GM21515 (cell line): ENCODE measurements at regions not wholly inside any gene's neighbourhood (a gene's known extent, or its start where the extent isn't known, plus 50 kb on each side); places are given as distances from the start of the nearest gene placed in this dataset.
"Not testable (repeated sequence)": the region's sequence is repeated elsewhere in the genome, so short reads cannot be mapped to it uniquely, and the experiment has no call there.

ENCODE experiments used
- ATAC-seq: cut with Tn5 transposase; IDR thresholded peaks from one replicate; pipeline ENCODE4 v1.9.1; 2021; ENCODE audit not compliant: unreplicated experiment

DNA sequence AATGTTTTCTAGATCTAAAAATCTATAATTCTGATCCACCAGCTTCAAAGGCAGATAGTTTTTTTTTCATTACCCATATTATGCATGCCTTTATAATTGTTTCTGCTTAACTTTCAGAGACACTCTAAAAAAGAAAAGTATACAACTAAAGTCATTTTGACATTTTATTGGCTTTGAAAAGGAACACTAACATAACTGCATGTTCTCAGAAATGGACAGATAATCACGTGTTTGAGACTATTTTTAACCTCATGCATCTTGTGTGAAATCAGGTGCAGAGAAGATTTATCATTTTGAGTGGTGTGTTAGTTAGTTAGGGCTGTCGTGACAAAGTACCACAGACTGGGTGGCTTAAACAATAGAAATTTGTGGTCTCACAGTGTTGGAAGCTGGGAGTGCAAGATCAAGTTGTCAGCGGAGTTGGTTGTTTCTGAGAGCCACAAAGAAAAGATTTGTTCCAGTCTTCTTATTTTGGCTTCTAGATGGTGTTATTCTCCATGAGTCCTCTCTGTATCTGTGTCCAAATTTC lies 841.4 kb upstream of the LRATD1 start:
- no peak for ATAC-seq

DNA sequence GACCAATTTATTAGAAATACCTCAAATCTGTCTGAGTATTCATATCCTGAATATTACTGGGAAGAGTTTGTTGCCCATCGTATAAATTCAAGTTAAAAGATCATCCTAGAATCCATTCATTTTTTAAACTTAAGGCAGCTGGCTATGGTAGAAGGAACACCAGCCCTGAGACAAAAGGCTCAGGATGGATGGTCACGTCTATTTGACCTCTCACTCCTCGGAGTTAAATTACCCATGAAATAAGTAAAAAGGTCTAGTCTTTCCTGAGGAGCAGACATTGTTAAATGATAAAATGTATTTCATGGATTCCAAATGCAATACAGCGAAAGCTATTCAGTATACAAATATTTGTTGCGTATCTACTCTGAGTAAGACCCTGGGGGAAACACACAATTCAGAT lies 826.0 kb upstream of the LRATD1 start:
- no peak for ATAC-seq

DNA sequence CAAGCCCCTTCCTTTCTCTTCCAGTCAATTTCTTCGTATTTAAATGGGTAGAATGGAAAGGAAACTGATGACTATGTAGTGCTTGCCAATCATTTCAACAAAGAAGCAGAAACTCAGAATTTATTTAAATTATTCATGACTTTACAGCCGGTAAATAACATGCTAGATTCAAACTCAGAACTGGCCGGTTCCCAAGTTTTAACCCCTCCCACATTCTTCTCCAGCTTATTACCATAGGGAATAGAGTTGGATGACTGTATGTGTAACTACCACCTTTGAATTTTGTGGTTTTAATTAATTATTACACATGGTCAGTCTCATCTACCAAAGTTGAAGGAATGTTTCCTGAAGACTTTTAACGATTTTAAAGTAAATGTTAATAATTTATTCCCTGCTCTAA lies 819.3 kb upstream of the LRATD1 start:
- ATAC-seq = no peak

DNA sequence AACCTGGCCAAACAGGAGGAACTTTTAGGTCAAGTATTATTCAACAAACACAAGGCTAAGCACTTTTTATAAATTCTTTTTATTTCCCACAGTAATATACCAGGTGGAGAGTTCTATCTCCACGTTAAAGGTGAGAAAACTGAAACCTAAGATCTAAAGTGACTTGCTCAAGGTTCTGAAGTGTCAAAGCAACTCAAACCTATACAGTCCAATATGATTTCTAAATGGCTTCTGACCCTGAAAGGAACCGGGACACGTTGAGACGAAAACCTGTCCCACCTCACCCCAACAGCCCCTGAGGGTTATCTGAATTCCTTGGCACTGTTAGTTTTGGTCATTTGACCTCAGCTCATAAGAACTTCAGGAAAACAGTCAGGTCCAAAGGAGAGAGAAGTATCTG lies 814.5 kb upstream of the LRATD1 start:
- ATAC-seq = no peak

DNA sequence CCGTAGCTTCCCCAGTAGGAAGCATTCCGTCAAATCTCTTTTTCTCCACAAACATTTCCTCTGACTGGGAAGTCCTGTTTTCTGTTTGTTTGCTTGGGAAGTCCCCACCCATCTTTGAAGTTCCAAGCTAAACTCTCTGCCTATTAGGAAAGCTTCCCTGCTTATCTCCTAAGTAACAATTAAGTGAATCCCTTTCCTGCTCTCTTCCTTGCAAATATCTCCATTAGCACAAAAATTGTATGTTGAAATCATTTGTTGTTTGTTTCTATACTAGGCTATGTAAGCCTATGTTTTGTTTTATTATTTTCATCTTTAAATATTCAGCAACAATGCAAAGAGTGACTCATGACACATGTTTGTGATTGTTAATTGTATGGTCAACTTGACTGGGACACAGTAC lies 812.6 kb upstream of the LRATD1 start:
- no peak for ATAC-seq

DNA sequence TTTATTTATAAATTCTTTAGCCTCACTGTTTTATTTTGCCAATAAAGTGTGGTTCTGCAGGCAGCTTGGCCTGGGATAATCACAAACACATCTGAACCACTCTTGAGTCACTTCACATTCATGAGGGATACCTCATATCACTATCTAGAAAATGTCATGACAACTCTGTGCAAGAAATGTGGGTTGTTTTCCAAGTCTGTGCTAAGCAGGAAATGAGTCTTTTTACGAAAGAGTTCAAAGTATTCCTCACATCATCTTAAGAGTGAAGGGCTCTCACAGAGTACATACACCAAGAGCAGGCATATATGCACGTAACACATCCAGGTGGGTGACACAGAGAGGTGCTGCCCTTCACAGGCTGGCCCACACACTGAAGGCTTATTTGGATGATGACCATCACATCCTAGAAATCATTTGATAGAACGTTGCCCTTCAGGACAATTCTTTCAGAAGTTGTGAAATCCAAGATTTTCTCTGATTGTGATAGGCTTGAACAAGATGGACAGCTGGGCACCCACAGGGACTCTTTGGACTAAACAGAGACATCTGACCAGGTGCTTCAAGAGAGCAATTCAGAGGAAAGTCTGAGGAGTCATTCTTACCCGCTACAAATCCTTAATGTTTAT lies 811.1 kb upstream of the LRATD1 start:
- ATAC-seq = no peak

DNA sequence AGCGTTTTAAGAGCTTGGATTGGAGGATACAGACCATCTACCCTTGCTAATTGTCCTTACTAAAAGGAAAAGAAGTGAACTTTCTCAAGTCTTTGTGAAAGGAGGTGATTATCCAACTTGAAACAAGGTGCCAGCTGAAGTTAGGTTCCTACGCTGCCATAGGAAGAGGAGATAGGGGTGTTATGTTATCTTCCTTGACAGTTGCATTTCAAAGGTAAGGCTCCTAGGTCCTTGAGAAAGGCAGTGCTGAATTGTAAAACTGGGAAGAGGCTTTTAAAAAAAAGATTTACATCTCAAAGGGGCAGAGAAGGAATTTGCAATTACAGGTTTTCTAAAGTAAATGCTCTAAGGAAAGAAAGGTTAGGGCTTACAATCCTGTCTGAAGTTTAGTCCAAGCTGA lies 810.2 kb upstream of the LRATD1 start:
- no peak for ATAC-seq

DNA sequence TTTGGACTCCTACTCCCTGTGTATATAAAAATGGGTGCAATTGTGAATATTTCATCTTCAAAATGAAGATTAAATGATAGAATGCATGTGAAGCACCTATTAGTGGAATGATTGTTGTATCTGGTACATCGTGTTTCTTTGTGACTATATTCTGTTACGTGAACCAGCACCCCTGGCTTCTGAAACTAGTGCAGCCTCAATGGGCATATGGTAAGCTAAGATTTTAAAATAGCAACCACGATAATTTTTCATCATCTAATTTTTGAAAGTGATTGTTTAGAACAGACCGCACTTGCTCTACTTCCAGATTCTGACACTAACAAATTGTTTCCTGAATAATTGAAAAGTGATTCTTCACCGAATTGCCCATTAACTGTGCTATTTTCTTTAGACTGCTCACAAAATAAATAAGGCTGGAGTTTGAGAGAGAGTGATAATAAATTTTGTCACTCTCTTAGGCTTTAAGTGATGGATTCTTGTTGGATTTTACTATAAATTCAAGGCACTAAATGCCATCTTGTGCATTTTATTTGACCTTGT lies 806.1 kb upstream of the LRATD1 start:
- no peak for ATAC-seq

DNA sequence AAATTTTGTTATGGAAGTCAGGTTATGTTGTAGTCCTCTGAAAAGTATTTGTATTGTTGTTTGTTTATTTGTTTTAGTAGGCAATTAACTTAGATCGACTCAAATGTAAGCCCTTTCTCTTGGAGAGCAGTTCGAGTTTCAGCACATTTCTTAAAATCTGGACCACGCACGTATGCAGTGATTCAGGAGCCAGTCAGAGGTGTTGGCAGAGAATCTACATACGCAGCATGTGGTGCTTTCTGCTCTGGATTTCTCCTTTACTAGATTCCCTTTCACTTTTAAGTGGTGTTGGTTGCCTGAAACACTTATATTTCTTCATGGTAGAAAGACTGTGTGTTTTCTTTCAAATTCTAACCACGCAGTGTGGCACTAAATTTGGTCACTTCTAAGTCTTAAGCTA lies 773.9 kb upstream of the LRATD1 start:
- no peak for ATAC-seq

DNA sequence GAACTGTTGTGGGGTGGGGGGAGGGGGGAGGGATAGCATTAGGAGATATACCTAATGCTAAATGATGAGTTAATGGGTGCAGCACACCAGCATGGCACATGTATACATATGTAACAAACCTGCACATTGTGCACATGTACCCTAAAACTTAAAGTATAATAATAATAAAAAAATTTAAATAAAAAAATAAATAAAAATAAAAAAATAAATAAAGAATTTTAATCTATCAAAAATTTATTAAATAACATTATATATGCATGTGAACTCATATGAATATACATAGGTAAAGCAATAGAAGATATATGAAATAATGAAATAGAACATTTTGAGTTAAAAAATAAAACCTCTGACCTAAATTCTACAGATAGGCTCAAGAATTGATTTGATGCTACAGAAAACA lies 764.2 kb upstream of the LRATD1 start:
- ATAC-seq = not testable (repeated sequence)

DNA sequence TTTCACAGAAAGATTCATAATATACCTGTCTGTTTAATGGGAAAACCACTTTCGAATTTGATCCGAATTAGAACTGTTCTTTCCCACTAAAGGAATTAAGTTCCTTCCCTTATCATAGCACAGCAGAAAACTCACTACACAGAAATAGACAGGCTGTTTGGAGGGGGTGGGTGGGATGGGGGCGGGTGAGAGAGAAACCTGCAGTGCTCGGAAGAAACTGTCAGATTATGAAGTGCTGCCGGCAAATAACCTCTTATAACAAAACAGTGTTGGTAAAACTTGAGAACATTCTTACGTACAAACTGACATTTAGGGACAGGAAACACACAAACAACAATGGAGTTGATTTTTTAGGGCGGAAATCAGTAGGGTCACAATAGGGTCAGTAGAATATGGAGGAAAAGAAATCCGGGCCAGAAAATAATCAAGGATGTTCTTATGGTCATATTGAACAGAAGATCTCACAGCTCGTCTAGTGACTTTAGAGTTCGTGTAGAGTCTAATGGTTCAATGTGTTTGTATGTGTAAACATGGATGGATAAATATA lies 756.0 kb upstream of the LRATD1 start:
- no peak for ATAC-seq

DNA sequence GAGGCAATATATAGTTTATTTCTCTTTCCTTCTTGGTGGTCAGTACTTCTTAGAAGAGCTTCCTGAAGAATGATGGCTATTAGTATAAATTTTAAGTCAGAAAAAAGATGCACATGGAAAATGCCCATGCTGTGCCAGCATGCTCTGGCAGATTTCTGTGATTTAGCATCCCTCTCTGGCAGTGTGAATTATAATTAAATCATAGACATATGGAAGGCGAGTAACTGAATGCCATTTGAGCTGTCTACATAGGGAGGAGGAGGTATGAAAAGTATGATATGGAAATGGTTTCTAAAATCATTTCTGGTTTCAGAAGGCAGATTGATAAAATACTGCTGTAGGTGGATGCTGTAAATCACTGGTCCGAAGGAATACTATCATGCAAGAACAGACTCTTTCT lies 754.9 kb upstream of the LRATD1 start:
- no peak for ATAC-seq

DNA sequence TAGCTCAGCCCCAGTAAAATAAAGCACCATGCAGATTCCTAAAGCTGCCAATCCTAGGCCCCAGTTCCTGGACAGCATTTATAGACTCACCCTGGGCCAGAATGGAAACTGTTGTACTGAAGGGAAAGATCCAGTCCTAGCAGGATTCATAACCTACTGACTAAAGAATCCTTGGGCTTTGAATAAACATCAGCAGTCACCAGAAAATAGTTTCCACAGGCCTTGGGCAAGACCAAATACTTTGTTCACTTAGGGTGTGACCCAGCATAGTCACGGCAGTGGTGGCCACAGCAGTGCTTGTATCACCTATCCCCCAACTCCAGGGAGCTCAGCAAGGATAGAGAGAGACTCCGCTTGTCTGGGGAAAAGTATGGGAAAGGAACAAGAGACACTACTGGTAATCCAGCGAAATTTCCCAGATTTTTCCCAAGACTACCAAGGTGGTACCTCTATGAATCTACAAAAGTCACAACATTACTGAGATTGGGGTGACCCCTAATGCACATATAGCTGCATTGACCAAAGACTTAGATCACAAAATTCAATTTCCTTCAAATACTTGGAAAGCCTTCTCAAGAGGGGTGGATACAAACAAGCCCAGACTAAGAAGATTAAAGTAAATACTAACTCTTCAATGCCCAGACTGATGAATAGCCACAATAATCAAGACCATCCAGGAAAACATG lies 748.1 kb upstream of the LRATD1 start:
- ATAC-seq = no peak

DNA sequence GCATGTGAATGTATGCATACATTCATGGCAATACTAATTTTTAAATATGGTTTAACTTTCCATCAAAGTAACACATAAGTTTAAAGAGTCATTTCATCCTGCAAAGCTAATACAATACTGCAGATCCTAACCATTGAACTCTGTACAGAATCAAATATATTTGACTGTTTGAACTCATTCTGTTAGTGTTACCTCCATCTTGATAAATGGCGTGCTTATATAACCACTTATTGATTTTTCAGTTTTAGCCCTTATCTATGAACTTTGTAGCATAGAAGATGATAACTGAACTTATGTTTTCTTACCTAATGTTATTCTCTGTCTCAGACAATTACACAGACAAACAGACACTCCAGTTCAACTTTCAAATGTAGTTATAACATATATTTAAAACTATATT lies 731.0 kb upstream of the LRATD1 start:
- ATAC-seq = no peak

DNA sequence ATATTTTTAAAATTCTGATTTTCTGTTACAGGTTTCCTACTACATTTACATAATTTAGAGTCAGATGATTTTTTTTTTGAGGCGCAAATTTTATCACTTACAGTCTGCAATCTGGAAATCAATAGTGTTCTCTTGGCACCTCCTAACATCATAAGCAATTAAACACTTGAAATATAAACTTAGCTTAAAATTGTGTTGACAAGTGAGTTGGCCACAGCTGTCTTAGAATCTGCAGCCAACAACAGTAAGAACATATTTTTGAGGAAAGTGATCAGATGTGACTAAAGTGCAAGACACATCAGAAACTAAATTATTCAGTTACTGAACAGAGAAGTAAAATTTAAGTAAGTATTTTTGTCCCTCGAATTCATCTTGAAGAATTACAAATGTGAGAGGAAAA lies 726.7 kb upstream of the LRATD1 start:
- no peak for ATAC-seq

DNA sequence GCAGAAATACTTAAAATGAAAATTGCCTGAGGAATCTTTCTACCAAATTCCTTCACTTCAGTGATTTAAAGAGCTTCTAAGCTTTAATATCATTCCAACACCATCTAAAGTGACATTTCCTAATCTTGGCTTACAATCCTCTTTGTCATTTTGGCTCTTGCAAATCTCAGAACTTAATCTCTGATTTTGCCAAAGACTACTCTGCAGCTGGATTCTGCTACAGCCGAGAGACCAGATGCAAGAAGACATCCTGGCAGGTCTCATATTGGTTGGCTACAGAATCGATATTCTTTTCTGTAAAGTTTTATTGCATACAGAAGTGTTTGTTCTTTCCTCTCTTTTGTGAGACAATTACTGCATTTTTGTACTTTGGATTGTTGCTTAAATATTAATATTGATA lies 716.5 kb upstream of the LRATD1 start:
- no peak for ATAC-seq

DNA sequence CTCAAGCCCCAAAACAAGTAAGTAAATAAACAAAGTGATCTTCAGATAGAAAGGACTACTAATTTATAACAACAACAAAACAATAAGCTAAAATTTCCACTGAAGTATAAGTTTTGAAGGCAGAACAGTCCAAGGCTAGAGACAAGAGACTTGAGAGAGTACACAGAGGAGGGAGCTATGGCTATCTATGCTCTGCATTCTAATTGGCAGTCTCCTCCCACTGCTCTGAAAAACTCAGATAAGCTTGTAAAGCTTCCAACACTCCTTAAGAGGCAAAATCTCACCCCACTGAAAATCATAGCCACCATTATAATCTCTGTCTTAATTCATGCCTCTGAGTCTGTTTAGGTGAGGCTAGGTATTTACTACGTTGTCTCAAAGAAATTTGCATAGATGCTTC lies 714.6 kb upstream of the LRATD1 start:
- no peak for ATAC-seq

DNA sequence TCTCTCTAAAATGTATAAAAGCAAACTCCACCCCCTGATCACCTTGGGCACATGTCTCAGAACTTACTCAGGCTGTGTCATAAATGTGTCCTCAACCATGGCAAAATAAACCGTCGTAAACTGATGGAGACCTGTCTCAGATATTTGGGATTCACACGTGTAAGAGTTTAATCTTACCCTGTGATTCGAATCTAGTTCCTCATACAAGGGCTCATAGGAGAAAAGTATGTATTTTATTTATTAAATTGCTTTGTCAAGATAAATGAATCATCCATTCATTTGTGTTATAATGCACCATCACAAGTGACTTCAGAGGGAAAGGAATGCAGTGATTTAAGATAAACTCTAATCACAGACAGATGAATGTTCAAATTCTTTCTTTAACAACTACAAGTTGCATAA lies 712.5 kb upstream of the LRATD1 start:
- ATAC-seq = no peak

DNA sequence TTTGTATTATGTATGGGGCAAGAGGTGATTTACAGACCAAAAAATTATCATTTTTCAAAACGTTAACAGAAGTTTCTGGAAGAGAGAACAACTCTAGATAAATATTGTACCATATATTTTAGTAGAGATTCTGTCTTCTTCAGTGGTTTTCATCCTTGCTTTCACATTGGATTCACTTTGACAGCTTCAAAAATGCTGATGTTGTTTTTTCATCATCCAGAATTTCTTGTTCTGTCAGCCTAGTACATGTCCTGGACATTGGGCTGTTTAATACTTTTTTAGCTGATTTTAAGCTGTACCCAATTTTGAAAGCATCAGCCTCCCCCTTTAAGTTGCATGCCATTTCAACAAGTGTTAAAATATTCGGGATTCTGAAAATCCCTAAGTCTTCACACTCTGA lies 711.3 kb upstream of the LRATD1 start:
- ATAC-seq = no peak

DNA sequence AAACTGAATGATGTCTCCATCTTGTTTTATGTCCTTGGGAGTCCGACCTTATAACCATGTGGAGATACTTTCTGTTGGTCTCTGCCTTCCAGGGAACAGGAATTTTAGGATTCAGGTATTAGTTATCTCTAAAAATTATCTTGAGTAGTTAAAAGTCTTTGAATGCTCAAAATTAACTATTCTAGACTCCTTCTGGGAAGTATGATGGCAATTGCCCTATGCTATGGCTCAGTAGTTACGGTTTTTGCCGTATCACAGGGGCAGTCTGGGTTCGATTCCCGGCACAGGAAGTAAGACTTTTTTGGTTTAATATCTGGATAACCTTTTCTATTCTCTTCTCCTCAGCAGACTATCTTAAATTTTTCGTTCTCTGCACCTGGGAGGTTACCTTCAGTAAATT lies 708.7 kb upstream of the LRATD1 start:
- no peak for ATAC-seq

DNA sequence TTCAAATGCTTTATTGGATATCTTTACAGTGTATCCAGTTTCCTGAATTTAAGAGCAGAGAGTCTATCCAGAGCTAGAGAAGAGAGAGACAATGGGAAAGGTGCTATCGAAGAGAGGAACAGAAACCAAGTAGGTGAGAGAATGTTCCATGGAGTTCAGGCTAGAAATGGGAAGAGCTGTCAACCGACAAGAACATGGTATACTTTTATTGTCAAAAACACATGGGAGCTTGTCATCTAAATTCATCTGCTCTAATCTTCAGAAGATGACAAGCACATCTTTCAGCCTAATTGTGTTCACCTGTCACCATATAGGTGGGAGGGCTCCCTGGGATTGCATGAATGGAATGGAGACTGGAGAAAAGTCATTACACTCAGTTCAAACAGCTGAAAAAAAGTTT lies 690.4 kb upstream of the LRATD1 start:
- no peak for ATAC-seq

DNA sequence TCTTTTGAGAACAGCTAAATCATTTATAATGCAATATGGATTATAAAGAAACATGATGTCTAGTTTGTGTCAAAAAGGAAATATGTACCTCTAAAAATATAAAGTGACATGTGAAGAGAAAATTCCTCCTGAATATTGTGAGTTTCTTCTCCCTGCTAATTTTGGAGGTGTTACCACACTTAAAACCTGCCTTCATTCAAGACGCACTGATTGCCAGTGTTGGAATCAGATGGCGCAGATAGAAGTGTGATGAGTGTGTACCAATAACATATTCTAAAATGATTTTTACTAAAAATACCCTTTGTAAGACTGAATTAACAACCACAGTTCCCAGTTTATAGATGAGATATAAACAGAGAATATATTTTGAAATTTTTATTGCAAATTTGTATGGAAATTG lies 681.8 kb upstream of the LRATD1 start:
- ATAC-seq = no peak
